Thoracic aorta (tissue), 2 donors: ENCODE measurements at regions not wholly inside any gene's neighbourhood (a gene's known extent, or its start where the extent isn't known, plus 50 kb on each side); places are given as distances from the start of the nearest gene placed in this dataset.

Source experiments
- ATAC-seq: fragments of 150-250 bp; one replicate; pipeline ENCODE4 v1.8.0; 2017; ENCODE audit warnings: low read depth; ENCODE audit not compliant: insufficient number of reproducible peaks, low FRiP score
- DNase-seq: peaks from one replicate; pipeline ENCODE4 v3.0.0-alpha.2; 2020; ENCODE audit warnings: low spot score
- H3K27ac ChIP-seq, 2 donors: fragments of 200-600 bp; sonication (generic); 1 replicate in 1 of 2; 2 replicates in 1 of 2; pipeline ENCODE4 v1.5.1; 2016; ENCODE audit warnings: mild to moderate bottlenecking in 2 of 2, moderate library complexity in 2 of 2
- H3K27me3 ChIP-seq: fragments of 200-600 bp; sonication (generic); replicated peaks from 2 replicates; pipeline ENCODE4 v1.6.0; 2016; ENCODE audit warnings: mild to moderate bottlenecking; ENCODE audit not compliant: insufficient read depth
- H3K36me3 ChIP-seq: fragments of 200-600 bp; sonication (generic); one replicate; pipeline ENCODE4 v1.5.1; 2016
- H3K4me1 ChIP-seq, 2 donors: fragments of 200-600 bp; sonication (generic); 1 replicate in 1 of 2; 2 replicates in 1 of 2; pipeline versions ENCODE4 v1.5.1 to v1.6.0; 2016; ENCODE audit warnings: low read depth in 2 of 2, mild to moderate bottlenecking in 1 of 2; ENCODE audit not compliant: control insufficient read depth in 1 of 2
- H3K4me3 ChIP-seq: fragments of 200-600 bp; sonication (generic); 2 replicates; pipeline ENCODE4 v1.5.1; 2016; ENCODE audit warnings: mild to moderate bottlenecking
- H3K9me3 ChIP-seq: fragments of 200-600 bp; sonication (generic); 2 replicates; pipeline ENCODE4 v1.5.1; 2016
- CTCF ChIP-seq: fragments of 200-600 bp; sonication (generic); IDR thresholded peaks from one replicate; pipeline ENCODE4 v1.5.1; 2019; ENCODE audit warnings: antibody characterized with exemption

GRCh38 chr2:107684421-107684820 lies 142.3 kb upstream of the RGPD4 start:
- Histone ChIP-seq H3K27me3 (no peaks in the 10 kb centered on the region), H3K9me3 (no peaks in the 10 kb centered on the region), H3K36me3 (no peaks in the 10 kb centered on the region), H3K4me3 (no peak overlapping the region), H3K27ac (no peak overlapping the region), H3K4me1 (no peaks in the 10 kb centered on the region)
- DNase-seq = no peak
- ATAC-seq = no peak
- no peak for TF ChIP-seq CTCF

GRCh38 chr2:107685421-107685986 lies 141.2 kb upstream of the RGPD4 start:
- no peak for DNase-seq

DNA sequence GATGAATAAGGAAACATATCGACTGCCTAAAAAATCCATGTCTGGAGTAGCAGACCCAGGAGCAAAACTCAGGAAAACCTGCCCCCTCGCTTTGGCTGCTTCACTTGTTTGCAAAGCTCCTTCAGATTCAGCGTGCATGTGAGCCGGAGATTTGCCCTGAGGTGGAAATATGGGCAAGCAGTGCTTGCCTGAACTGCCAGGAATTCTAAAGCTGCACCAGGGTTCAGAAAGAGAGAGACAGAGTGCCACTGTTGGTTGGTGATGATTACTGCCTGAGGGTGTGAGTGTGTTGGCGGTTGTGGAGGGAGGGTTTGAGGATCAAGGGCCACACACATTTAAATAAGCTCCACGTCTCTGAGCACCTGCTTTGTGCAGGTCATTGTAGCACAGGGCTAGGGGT lies 139.6 kb upstream of the RGPD4 start:
- H3K4me3 ChIP-seq = no peak overlapping the region
- DNase-seq (no peak), ATAC-seq (no peak)
- no peaks in the 10 kb centered on the region for H3K4me1 ChIP-seq
- no peaks in the 10 kb centered on the region for H3K9me3 ChIP-seq
- no peak overlapping the region for H3K27ac ChIP-seq
- no peaks in the 10 kb centered on the region for H3K27me3 ChIP-seq
- TF ChIP-seq CTCF = no peak
- no peaks in the 10 kb centered on the region for H3K36me3 ChIP-seq

More at GRCh38 chr2:107685421-107685986, 141.2 kb upstream of the RGPD4 start:
- Histone ChIP-seq H3K4me1 (no peaks in the 10 kb centered on the region), H3K27ac (no peak overlapping the region), H3K9me3 (no peaks in the 10 kb centered on the region), H3K36me3 (no peaks in the 10 kb centered on the region), H3K4me3 (no peak overlapping the region), H3K27me3 (no peaks in the 10 kb centered on the region)
- TF ChIP-seq CTCF = no peak
- ATAC-seq = no peak

DNA sequence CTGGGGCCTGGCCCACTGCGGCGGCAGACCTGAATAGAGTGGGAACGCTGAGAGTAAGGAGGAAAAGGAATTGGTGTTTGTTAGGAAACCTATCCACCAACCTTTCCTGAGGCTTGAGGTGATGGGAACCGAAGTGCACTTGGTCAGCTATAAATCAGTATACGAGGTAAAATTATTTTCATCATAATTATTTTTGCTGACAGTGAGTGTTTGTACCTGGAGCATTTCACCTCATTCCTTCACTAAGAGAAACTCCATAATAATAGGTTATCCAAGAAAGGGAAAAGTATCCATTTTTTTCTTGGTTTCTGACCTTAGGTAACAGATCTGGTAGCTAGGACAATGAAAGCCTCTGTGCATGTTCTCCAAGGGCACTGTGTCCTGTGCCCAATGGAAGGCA lies 138.6 kb upstream of the RGPD4 start:
- no peak for TF ChIP-seq CTCF
- Histone ChIP-seq H3K4me3 (no peak overlapping the region), H3K4me1 (no peaks in the 10 kb centered on the region), H3K9me3 (no peaks in the 10 kb centered on the region), H3K27me3 (no peaks in the 10 kb centered on the region), H3K27ac (no peak overlapping the region), H3K36me3 (no peaks in the 10 kb centered on the region)
- ATAC-seq (no peak), DNase-seq (no peak)

GRCh38 chr2:107693604-107694003 lies 133.1 kb upstream of the RGPD4 start:
- Histone ChIP-seq H3K9me3 (no peaks in the 10 kb centered on the region), H3K4me3 (no peak overlapping the region), H3K36me3 (no peaks in the 10 kb centered on the region), H3K27ac (no peak overlapping the region), H3K4me1 (no peaks in the 10 kb centered on the region), H3K27me3 (no peaks in the 10 kb centered on the region)
- ATAC-seq (no peak), DNase-seq (no peak)
- TF ChIP-seq CTCF = no peak
